Ovary (tissue), 7 donors: ENCODE measurements at regions not wholly inside any gene's neighbourhood (a gene's known extent, or its start where the extent isn't known, plus 50 kb on each side); places are given as distances from the start of the nearest gene placed in this dataset.

Experiments used
- DNase-seq, 5 donors: peaks; one replicate each; pipeline ENCODE4 v3.0.0-alpha.2; 2019 to 2020
- H3K27ac ChIP-seq, 2 donors: fragments of 200-600 bp; one replicate each; pipeline versions ENCODE4 v1.5.1 to v1.8.0; 2019 to 2022
- H3K27me3 ChIP-seq: fragments of 200-600 bp; one replicate; pipeline ENCODE4 v1.8.0; 2022
- H3K36me3 ChIP-seq: fragments of 200-600 bp; sonication (generic); one replicate; pipeline ENCODE4 v1.5.1; 2019
- H3K4me1 ChIP-seq: one replicate; pipeline ENCODE4 v1.8.1; 2013; ENCODE audit warnings: mild to moderate bottlenecking, moderate library complexity; ENCODE audit not compliant: insufficient read depth
- H3K4me3 ChIP-seq: fragments of 200-600 bp; sonication (generic); one replicate; pipeline ENCODE4 v1.5.1; 2017
- H3K9me3 ChIP-seq, 2 donors: fragments of 200-600 bp in 1 of 2; sonication (generic) in 1 of 2; one replicate each; pipeline versions ENCODE4 v1.5.1 to v1.8.1; 2013 to 2019; ENCODE audit warnings: mild to moderate bottlenecking in 1 of 2, moderate library complexity in 1 of 2
- CTCF ChIP-seq, 3 donors: fragments of 450-650 bp in 2 of 3; fragments of 200-600 bp in 1 of 3; IDR thresholded peaks; one replicate each; pipeline versions ENCODE4 v1.5.1 to v1.8.0; 2016 to 2022; ENCODE audit warnings: antibody characterized with exemption in 3 of 3, mild to moderate bottlenecking in 1 of 3
- EP300 ChIP-seq: sonication (generic); formaldehyde crosslinking; IDR thresholded peaks from one replicate; pipeline ENCODE4 v1.6.1; 2017; ENCODE audit warnings: antibody characterized with exemption
- POLR2A ChIP-seq: fragments of 450-650 bp; IDR thresholded peaks from one replicate; pipeline ENCODE4 v1.6.1; 2017; ENCODE audit warnings: antibody characterized with exemption, mild to moderate bottlenecking, moderate library complexity
- WGBS, 3 donors: extraction: QIAGEN DNeasy Blood & Tissue Kit in 1 of 3; methylation state at CpG; one replicate each; pipeline versions ENCODE4 v1.1.5 to v1.1.7; 2013 to 2017; 5-methylcytosine and 5-hydroxymethylcytosine counted together
- intact Hi-C, 4 donors: fragments of 100-400 bp; cut with DNase I; formaldehyde crosslinking; loops; one replicate each; pipeline versions ENCODE4 v1.11.0 to v1.15.1; 2022 to 2023
- donor health status: DM: no; HTN: no; CAD: no; lungs with moderate emphysema.
- donor health status: DM: no; HTN: no; CAD: no.
- donor health status: Bipolar disorder and iron deficiency.
- donor health status: DM: no; HTN: no; CAD: no.
- donor health status: DM: yes; HTN: yes; CAD: no.

DNA sequence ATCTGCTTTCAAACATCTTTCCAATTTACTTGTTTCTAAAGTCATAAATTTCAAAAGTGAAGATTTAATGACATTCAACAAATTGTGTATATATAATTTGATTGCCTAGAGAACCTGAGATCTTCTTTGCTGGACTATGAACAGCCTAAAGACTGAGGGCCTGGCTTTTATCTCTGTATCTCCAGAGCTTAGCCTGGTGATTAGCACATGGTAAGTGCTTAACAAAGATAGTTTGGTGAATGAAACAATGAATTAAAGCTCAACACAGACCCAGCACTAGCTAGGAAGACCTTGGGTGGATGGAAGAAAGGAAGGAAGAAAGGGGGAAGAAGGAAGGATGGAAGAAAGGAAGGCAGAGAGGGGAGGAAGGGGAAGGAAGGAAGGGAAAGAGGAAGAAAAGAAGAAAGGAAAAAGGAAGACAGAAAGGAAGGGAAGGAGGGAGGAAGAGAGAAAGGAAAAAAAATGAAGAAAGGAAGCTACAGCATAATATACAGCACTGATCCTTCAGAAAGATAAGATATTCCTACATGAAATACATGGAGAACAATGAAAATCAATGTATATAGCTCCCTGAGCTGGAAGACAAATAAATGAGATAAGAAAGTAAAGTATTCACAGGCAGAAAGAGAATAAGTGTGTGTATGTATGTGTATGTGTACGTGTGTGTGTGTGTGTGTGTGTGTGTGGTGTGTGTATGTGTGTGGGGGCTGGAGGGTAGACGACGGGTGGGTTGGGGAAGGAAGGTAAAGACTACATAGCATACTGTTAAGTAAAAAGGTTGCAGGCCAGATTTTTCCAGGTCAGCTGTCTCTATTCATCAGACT, 318.2 kb downstream of the TNS1 start:
- no peaks in the 10 kb centered on the region for H3K9me3 ChIP-seq
- H3K4me3 ChIP-seq, result no peak overlapping the region
- WGBS, 3 donors, result 68 to 81% (median 74%) methylated on average over 3 of the region's 3 CpGs
- H3K36me3 ChIP-seq, result no peaks in the 10 kb centered on the region
- intact Hi-C loops, result no loop called here
- TF ChIP-seq POLR2A (no peak), CTCF (IDR thresholded peaks at IDR 0.05) (no peak), EP300 (no peak)
- H3K27me3 ChIP-seq, result no peaks in the 10 kb centered on the region
- no peak overlapping the region for H3K27ac ChIP-seq
- H3K4me1 ChIP-seq, result peaks cover 8% of the 10 kb centered on the region
- no peak for DNase-seq

- no peaks in the 10 kb centered on the region for H3K9me3 ChIP-seq
- TF ChIP-seq POLR2A (no peak), CTCF (IDR thresholded peaks at IDR 0.05) (no peak), EP300 (no peak)
- no peak for DNase-seq
- H3K4me3 ChIP-seq, result no peak overlapping the region
- WGBS, 3 donors, result 85 to 92% (median 90%) methylated on average over 1 of the region's 1 CpG
- no peak overlapping the region for H3K27ac ChIP-seq
- no peaks in the 10 kb centered on the region for H3K27me3 ChIP-seq
- intact Hi-C loops, result no loop called here
- no peaks in the 10 kb centered on the region for H3K36me3 ChIP-seq
- H3K4me1 ChIP-seq, result peaks cover 6% of the 10 kb centered on the region
These were observed 319.5 kb downstream of the TNS1 start for GRCh38 chr2:217683106-217683870.

GRCh38 chr2:217681791-217682190, 321.0 kb downstream of the TNS1 start:
- intact Hi-C loops, result no loop called here
- DNase-seq, result no peak
- Histone ChIP-seq H3K36me3 (no peaks in the 10 kb centered on the region), H3K27me3 (no peaks in the 10 kb centered on the region), H3K9me3 (no peaks in the 10 kb centered on the region), H3K27ac (no peak overlapping the region), H3K4me1 (peaks cover 2% of the 10 kb centered on the region), H3K4me3 (no peak overlapping the region)
- no peak for TF ChIP-seq EP300
- no peak for TF ChIP-seq CTCF (IDR thresholded peaks at IDR 0.05)
- TF ChIP-seq POLR2A, result no peak

GRCh38 chr2:217680381-217680780, 322.4 kb downstream of the TNS1 start:
- Histone ChIP-seq H3K27ac (no peak overlapping the region), H3K9me3 (no peaks in the 10 kb centered on the region), H3K4me1 (peaks cover 2% of the 10 kb centered on the region), H3K36me3 (no peaks in the 10 kb centered on the region), H3K4me3 (no peak overlapping the region), H3K27me3 (no peaks in the 10 kb centered on the region)
- intact Hi-C loops, result no loop called here
- WGBS, 3 donors, result 87 to 99% (median 90%) methylated on average over 2 of the region's 2 CpGs
- no peak for TF ChIP-seq POLR2A
- TF ChIP-seq EP300, result no peak
- TF ChIP-seq CTCF (IDR thresholded peaks at IDR 0.05), result no peak
- no peak for DNase-seq
